Activated T-cell treated with anti-CD3 and anti-CD28 coated beads, Interleukin-2, amount 50 U/mL, for 1 hour (primary cell): ENCODE measurements at regions not wholly inside any gene's neighbourhood (a gene's known extent, or its start where the extent isn't known, plus 50 kb on each side); places are given as distances from the start of the nearest gene placed in this dataset.

ENCODE experiments used
- DNase-seq: peaks from one replicate; pipeline ENCODE4 v3.0.0-alpha.2; 2020

GRCh38 chr10:4132216-4132556, 347.2 kb upstream of the KLF6 start:
- DNase-seq: no peak

- DNase-seq: no peak
These were observed 346.6 kb upstream of the KLF6 start for GRCh38 chr10:4131407-4132215.

- no peak for DNase-seq
These were observed 345.7 kb upstream of the KLF6 start for GRCh38 chr10:4130685-4131084.

GRCh38 chr10:4129866-4130477, 345.0 kb upstream of the KLF6 start:
- DNase-seq: no peak

- DNase-seq: no peak
These were observed 342.7 kb upstream of the KLF6 start for GRCh38 chr10:4127518-4128315.

- no peak for DNase-seq
These were observed 340.8 kb upstream of the KLF6 start for GRCh38 chr10:4125776-4126175.

- no peak for DNase-seq
These were observed 336.7 kb upstream of the KLF6 start for GRCh38 chr10:4121502-4122380.

- no peak for DNase-seq
These were observed 335.3 kb upstream of the KLF6 start for GRCh38 chr10:4120096-4120853.

- DNase-seq: no peak
These were observed 334.1 kb upstream of the KLF6 start for GRCh38 chr10:4119107-4119506.

GRCh38 chr10:4117604-4118003, 332.6 kb upstream of the KLF6 start:
- no peak for DNase-seq

- no peak for DNase-seq
These were observed 326.6 kb upstream of the KLF6 start for GRCh38 chr10:4111643-4112042.

GRCh38 chr10:4109469-4109868, 324.5 kb upstream of the KLF6 start:
- DNase-seq: no peak

GRCh38 chr10:4108693-4109092, 323.7 kb upstream of the KLF6 start:
- DNase-seq: no peak

GRCh38 chr10:4107285-4107851, 322.4 kb upstream of the KLF6 start:
- no peak for DNase-seq

- DNase-seq: no peak
These were observed 318.6 kb upstream of the KLF6 start for GRCh38 chr10:4103603-4104002.

- DNase-seq: no peak
These were observed 317.9 kb upstream of the KLF6 start for GRCh38 chr10:4102802-4103344.

GRCh38 chr10:4101918-4102654, 317.1 kb upstream of the KLF6 start:
- no peak for DNase-seq

GRCh38 chr10:4100380-4100779, 315.4 kb upstream of the KLF6 start:
- DNase-seq: no peak

- DNase-seq: no peak
These were observed 314.2 kb upstream of the KLF6 start for GRCh38 chr10:4099202-4099601.

- DNase-seq: no peak
These were observed 310.3 kb upstream of the KLF6 start for GRCh38 chr10:4095166-4095917.
